Thymus (tissue), 11 donors: ENCODE measurements at regions not wholly inside any gene's neighbourhood (a gene's known extent, or its start where the extent isn't known, plus 50 kb on each side); places are given as distances from the start of the nearest gene placed in this dataset.
A peak's percentile ranks its signal among the peaks of the same experiment; 100 is the strongest.

Experiments used
- DNase-seq, 9 donors: peaks; one replicate each; pipeline ENCODE4 v3.0.0-alpha.2; 2013; ENCODE audit warnings: low spot score in 9 of 9, low read depth in 6 of 9, missing footprints in 1 of 9
- H3K27ac ChIP-seq, 2 donors: one replicate each; pipeline ENCODE4 v1.5.1; 2013; ENCODE audit warnings: control low read depth in 1 of 2, low read depth in 1 of 2, low read length in 1 of 2, mild to moderate bottlenecking in 1 of 2, moderate library complexity in 1 of 2
- H3K27me3 ChIP-seq, 2 donors: one replicate each; pipeline ENCODE4 v1.5.1; 2013; ENCODE audit warnings: low read length in 1 of 2; ENCODE audit not compliant: control insufficient read depth in 2 of 2, insufficient read depth in 1 of 2
- H3K36me3 ChIP-seq, 2 donors: one replicate each; pipeline ENCODE4 v1.5.1; 2013; ENCODE audit warnings: low read length in 1 of 2, mild to moderate bottlenecking in 1 of 2, moderate library complexity in 1 of 2; ENCODE audit not compliant: control insufficient read depth in 2 of 2, insufficient read depth in 2 of 2
- H3K4me1 ChIP-seq, 2 donors: one replicate each; pipeline ENCODE4 v1.5.1; 2013; ENCODE audit warnings: low read length in 2 of 2; ENCODE audit not compliant: control insufficient read depth in 2 of 2, insufficient read depth in 2 of 2
- H3K4me3 ChIP-seq, 2 donors: one replicate each; pipeline ENCODE4 v1.5.1; 2013; ENCODE audit warnings: low read length in 2 of 2, control low read depth in 1 of 2, mild to moderate bottlenecking in 1 of 2
- H3K9me3 ChIP-seq, 2 donors: one replicate each; pipeline ENCODE4 v1.5.1; 2013; ENCODE audit warnings: low read length in 1 of 2, mild to moderate bottlenecking in 1 of 2; ENCODE audit not compliant: control insufficient read depth in 2 of 2, insufficient read depth in 1 of 2
- WGBS: extraction: QIAGEN DNeasy Blood & Tissue Kit; methylation state at CpG from one replicate; pipeline ENCODE4 v1.1.7; 2013; 5-methylcytosine and 5-hydroxymethylcytosine counted together
- donor health status: healthy.

- 87% methylated on average over 8 of the region's 8 CpGs for WGBS
- Histone ChIP-seq H3K4me3 (no peak overlapping the region), H3K27ac (peak overlapping the region in 1 of 2 donors; percentile 36), H3K9me3 (peaks cover 4 to 24% of the 10 kb centered on the region in 2 donors), H3K27me3 (peaks cover 0 to 3% of the 10 kb centered on the region in 2 donors), H3K36me3 (no peaks in the 10 kb centered on the region), H3K4me1 (peaks cover 30 to 79% of the 10 kb centered on the region in 2 donors)
- DNase-seq = no peak
Observed at GRCh38 chr17:17398188-17398942, 78.4 kb upstream of the MED9 start.

GRCh38 chr17:17398943-17399926 is 77.6 kb upstream of the MED9 start:
- peak in 1 of 9 donors; percentile 56 for DNase-seq
- WGBS = 87% methylated on average over 15 of the region's 15 CpGs

GRCh38 chr17:17400070-17400469 is 76.7 kb upstream of the MED9 start:
- WGBS = 91% methylated on average over 12 of the region's 12 CpGs
- DNase-seq = no peak
- H3K9me3 ChIP-seq = peaks cover 4 to 24% of the 10 kb centered on the region in 2 donors
- no peaks in the 10 kb centered on the region for H3K27me3 ChIP-seq
- H3K27ac ChIP-seq = peak overlapping the region in 1 of 2 donors; percentile 76
- H3K36me3 ChIP-seq = no peaks in the 10 kb centered on the region
- H3K4me3 ChIP-seq = no peak overlapping the region
- peaks cover 45 to 95% of the 10 kb centered on the region in 2 donors for H3K4me1 ChIP-seq

More at GRCh38 chr17:17398943-17399926, 77.6 kb upstream of the MED9 start:
- Histone ChIP-seq H3K9me3 (peaks cover 4 to 24% of the 10 kb centered on the region in 2 donors), H3K4me1 (peaks cover 37 to 86% of the 10 kb centered on the region in 2 donors), H3K36me3 (no peaks in the 10 kb centered on the region), H3K4me3 (no peak overlapping the region), H3K27me3 (no peaks in the 10 kb centered on the region), H3K27ac (peak overlapping the region in 1 of 2 donors; percentile 76)

GRCh38 chr17:17400566-17401184 is 76.1 kb upstream of the MED9 start:
- peaks cover 51 to 97% of the 10 kb centered on the region in 2 donors for H3K4me1 ChIP-seq
- no peak for DNase-seq
- H3K4me3 ChIP-seq = no peak overlapping the region
- H3K36me3 ChIP-seq = no peaks in the 10 kb centered on the region
- no peaks in the 10 kb centered on the region for H3K27me3 ChIP-seq
- peaks cover 4 to 19% of the 10 kb centered on the region in 2 donors for H3K9me3 ChIP-seq
- 94% methylated on average over 14 of the region's 14 CpGs for WGBS
- peak overlapping the region in 1 of 2 donors; percentile 48 for H3K27ac ChIP-seq

GRCh38 chr17:17401271-17401781 is 75.5 kb upstream of the MED9 start:
- 94% methylated on average over 12 of the region's 12 CpGs for WGBS
- peaks cover 2 to 13% of the 10 kb centered on the region in 2 donors for H3K9me3 ChIP-seq
- no peak overlapping the region for H3K27ac ChIP-seq
- H3K4me3 ChIP-seq = no peak overlapping the region
- H3K27me3 ChIP-seq = no peaks in the 10 kb centered on the region
- peaks cover 57 to 98% of the 10 kb centered on the region in 2 donors for H3K4me1 ChIP-seq
- no peaks in the 10 kb centered on the region for H3K36me3 ChIP-seq
- DNase-seq = no peak

- no peak overlapping the region for H3K4me3 ChIP-seq
- peak overlapping the region in 1 of 2 donors; percentile 98 for H3K27ac ChIP-seq
- no peak for DNase-seq
- WGBS = 82% methylated on average over 6 of the region's 6 CpGs
- H3K4me1 ChIP-seq = peaks cover 68 to 100% of the 10 kb centered on the region in 2 donors
- H3K9me3 ChIP-seq = peaks cover 0 to 6% of the 10 kb centered on the region in 2 donors
- H3K27me3 ChIP-seq = no peaks in the 10 kb centered on the region
- H3K36me3 ChIP-seq = no peaks in the 10 kb centered on the region
Observed at GRCh38 chr17:17402558-17402957, 74.2 kb upstream of the MED9 start.

- H3K27me3 ChIP-seq = no peaks in the 10 kb centered on the region
- peaks cover 68 to 99% of the 10 kb centered on the region in 2 donors for H3K4me1 ChIP-seq
- H3K9me3 ChIP-seq = peaks cover 0 to 6% of the 10 kb centered on the region in 2 donors
- H3K27ac ChIP-seq = peak overlapping the region; percentile 97 to 98
- WGBS = 53% methylated on average over 6 of the region's 6 CpGs
- H3K36me3 ChIP-seq = no peaks in the 10 kb centered on the region
- DNase-seq = peak in 1 of 9 donors; percentile 62
- H3K4me3 ChIP-seq = peak overlapping the region in 1 of 2 donors; percentile 20
Observed at GRCh38 chr17:17403065-17403464, 73.7 kb upstream of the MED9 start.

- H3K27me3 ChIP-seq = no peaks in the 10 kb centered on the region
- H3K9me3 ChIP-seq = peaks cover 0 to 6% of the 10 kb centered on the region in 2 donors
- H3K4me3 ChIP-seq = peak overlapping the region; percentile 20 to 26
- 4% methylated on average over 17 of the region's 17 CpGs for WGBS
- peak; percentile 76 to 96 (median 84) for DNase-seq
- H3K27ac ChIP-seq = peak overlapping the region; percentile 97 to 98
- peaks cover 66 to 94% of the 10 kb centered on the region in 2 donors for H3K4me1 ChIP-seq
- no peaks in the 10 kb centered on the region for H3K36me3 ChIP-seq
Observed at GRCh38 chr17:17403899-17404576, 72.8 kb upstream of the MED9 start.
